ENCODE measurements at regions not wholly inside any gene's neighbourhood (a gene's known extent, or its start where the extent isn't known, plus 50 kb on each side); places are given as distances from the start of the nearest gene placed in this dataset.

GRCh38 chr5:60395712-60396329 is 304.1 kb downstream of the DEPDC1B start:
- Histone ChIP-seq H3K27me3 (ENCODE audit: control insufficient read depth in 2 of 2, insufficient read depth in 2 of 2, low read length in 2 of 2) (no peaks in the 10 kb centered on the region), H3K36me3 (ENCODE audit: control insufficient read depth in 2 of 2, insufficient read depth in 2 of 2, low read length in 2 of 2) (no peaks in the 10 kb centered on the region), H3K4me3 (ENCODE audit: low read length in 2 of 2) (no peak overlapping the region), H3K9ac (ENCODE audit: low read depth in 1 of 2, low read length in 2 of 2) (no peak overlapping the region), H3K27ac (ENCODE audit: low read depth in 2 of 2, low read length in 2 of 2) (no peak overlapping the region), H3K9me3 (ENCODE audit: control insufficient read depth in 2 of 2, low read length in 2 of 2) (no peaks in the 10 kb centered on the region), H3K4me1 (ENCODE audit: control insufficient read depth in 2 of 2, insufficient read depth in 2 of 2, low read length in 2 of 2) (no peaks in the 10 kb centered on the region)

GRCh38 chr5:60387051-60387440 is 312.9 kb downstream of the DEPDC1B start:
- no peak overlapping the region for H3K4me3 ChIP-seq (ENCODE audit: low read length in 2 of 2)
- no peaks in the 10 kb centered on the region for H3K9me3 ChIP-seq (ENCODE audit: control insufficient read depth in 2 of 2, low read length in 2 of 2)
- no peak overlapping the region for H3K9ac ChIP-seq (ENCODE audit: low read depth in 1 of 2, low read length in 2 of 2)
- no peak overlapping the region for H3K27ac ChIP-seq (ENCODE audit: low read depth in 2 of 2, low read length in 2 of 2)
- H3K27me3 ChIP-seq (ENCODE audit: control insufficient read depth in 2 of 2, insufficient read depth in 2 of 2, low read length in 2 of 2), result no peaks in the 10 kb centered on the region
- H3K36me3 ChIP-seq (ENCODE audit: control insufficient read depth in 2 of 2, insufficient read depth in 2 of 2, low read length in 2 of 2), result no peaks in the 10 kb centered on the region
- no peaks in the 10 kb centered on the region for H3K4me1 ChIP-seq (ENCODE audit: control insufficient read depth in 2 of 2, insufficient read depth in 2 of 2, low read length in 2 of 2)

- no peak overlapping the region for H3K4me3 ChIP-seq (ENCODE audit: low read length in 2 of 2)
- H3K27ac ChIP-seq (ENCODE audit: low read depth in 2 of 2, low read length in 2 of 2), result no peak overlapping the region
- no peak overlapping the region for H3K9ac ChIP-seq (ENCODE audit: low read depth in 1 of 2, low read length in 2 of 2)
- no peaks in the 10 kb centered on the region for H3K4me1 ChIP-seq (ENCODE audit: control insufficient read depth in 2 of 2, insufficient read depth in 2 of 2, low read length in 2 of 2)
- H3K36me3 ChIP-seq (ENCODE audit: control insufficient read depth in 2 of 2, insufficient read depth in 2 of 2, low read length in 2 of 2), result no peaks in the 10 kb centered on the region
- no peaks in the 10 kb centered on the region for H3K9me3 ChIP-seq (ENCODE audit: control insufficient read depth in 2 of 2, low read length in 2 of 2)
- H3K27me3 ChIP-seq (ENCODE audit: control insufficient read depth in 2 of 2, insufficient read depth in 2 of 2, low read length in 2 of 2), result no peaks in the 10 kb centered on the region
These were observed 313.4 kb downstream of the DEPDC1B start for GRCh38 chr5:60386436-60387050.

- Histone ChIP-seq H3K4me1 (ENCODE audit: control insufficient read depth in 2 of 2, insufficient read depth in 2 of 2, low read length in 2 of 2) (no peaks in the 10 kb centered on the region), H3K27ac (ENCODE audit: low read depth in 2 of 2, low read length in 2 of 2) (no peak overlapping the region), H3K4me3 (ENCODE audit: low read length in 2 of 2) (no peak overlapping the region), H3K27me3 (ENCODE audit: control insufficient read depth in 2 of 2, insufficient read depth in 2 of 2, low read length in 2 of 2) (no peaks in the 10 kb centered on the region), H3K9me3 (ENCODE audit: control insufficient read depth in 2 of 2, low read length in 2 of 2) (no peaks in the 10 kb centered on the region), H3K9ac (ENCODE audit: low read depth in 1 of 2, low read length in 2 of 2) (no peak overlapping the region), H3K36me3 (ENCODE audit: control insufficient read depth in 2 of 2, insufficient read depth in 2 of 2, low read length in 2 of 2) (no peaks in the 10 kb centered on the region)
These were observed 317.2 kb downstream of the DEPDC1B start for GRCh38 chr5:60382716-60383115.

GRCh38 chr5:60379907-60380306 is 320.1 kb downstream of the DEPDC1B start:
- H3K9me3 ChIP-seq (ENCODE audit: control insufficient read depth in 2 of 2, low read length in 2 of 2), result no peaks in the 10 kb centered on the region
- no peak overlapping the region for H3K4me3 ChIP-seq (ENCODE audit: low read length in 2 of 2)
- no peaks in the 10 kb centered on the region for H3K27me3 ChIP-seq (ENCODE audit: control insufficient read depth in 2 of 2, insufficient read depth in 2 of 2, low read length in 2 of 2)
- H3K36me3 ChIP-seq (ENCODE audit: control insufficient read depth in 2 of 2, insufficient read depth in 2 of 2, low read length in 2 of 2), result no peaks in the 10 kb centered on the region
- no peak overlapping the region for H3K27ac ChIP-seq (ENCODE audit: low read depth in 2 of 2, low read length in 2 of 2)
- no peaks in the 10 kb centered on the region for H3K4me1 ChIP-seq (ENCODE audit: control insufficient read depth in 2 of 2, insufficient read depth in 2 of 2, low read length in 2 of 2)
- no peak overlapping the region for H3K9ac ChIP-seq (ENCODE audit: low read depth in 1 of 2, low read length in 2 of 2)

GRCh38 chr5:60377826-60378225 is 322.1 kb downstream of the DEPDC1B start:
- Histone ChIP-seq H3K27ac (ENCODE audit: low read depth in 2 of 2, low read length in 2 of 2) (no peak overlapping the region), H3K27me3 (ENCODE audit: control insufficient read depth in 2 of 2, insufficient read depth in 2 of 2, low read length in 2 of 2) (no peaks in the 10 kb centered on the region), H3K9ac (ENCODE audit: low read depth in 1 of 2, low read length in 2 of 2) (no peak overlapping the region), H3K36me3 (ENCODE audit: control insufficient read depth in 2 of 2, insufficient read depth in 2 of 2, low read length in 2 of 2) (no peaks in the 10 kb centered on the region), H3K4me1 (ENCODE audit: control insufficient read depth in 2 of 2, insufficient read depth in 2 of 2, low read length in 2 of 2) (no peaks in the 10 kb centered on the region), H3K4me3 (ENCODE audit: low read length in 2 of 2) (no peak overlapping the region), H3K9me3 (ENCODE audit: control insufficient read depth in 2 of 2, low read length in 2 of 2) (no peaks in the 10 kb centered on the region)

- Histone ChIP-seq H3K27ac (ENCODE audit: low read depth in 2 of 2, low read length in 2 of 2) (no peak overlapping the region), H3K4me1 (ENCODE audit: control insufficient read depth in 2 of 2, insufficient read depth in 2 of 2, low read length in 2 of 2) (no peaks in the 10 kb centered on the region), H3K36me3 (ENCODE audit: control insufficient read depth in 2 of 2, insufficient read depth in 2 of 2, low read length in 2 of 2) (no peaks in the 10 kb centered on the region), H3K9me3 (ENCODE audit: control insufficient read depth in 2 of 2, low read length in 2 of 2) (no peaks in the 10 kb centered on the region), H3K9ac (ENCODE audit: low read depth in 1 of 2, low read length in 2 of 2) (no peak overlapping the region), H3K4me3 (ENCODE audit: low read length in 2 of 2) (no peak overlapping the region), H3K27me3 (ENCODE audit: control insufficient read depth in 2 of 2, insufficient read depth in 2 of 2, low read length in 2 of 2) (no peaks in the 10 kb centered on the region)
These were observed 323.1 kb downstream of the DEPDC1B start for GRCh38 chr5:60376860-60377259.

GRCh38 chr5:60374409-60374808 is 325.6 kb downstream of the DEPDC1B start:
- no peak overlapping the region for H3K9ac ChIP-seq (ENCODE audit: low read depth in 1 of 2, low read length in 2 of 2)
- H3K27ac ChIP-seq (ENCODE audit: low read depth in 2 of 2, low read length in 2 of 2), result no peak overlapping the region
- no peaks in the 10 kb centered on the region for H3K4me1 ChIP-seq (ENCODE audit: control insufficient read depth in 2 of 2, insufficient read depth in 2 of 2, low read length in 2 of 2)
- H3K4me3 ChIP-seq (ENCODE audit: low read length in 2 of 2), result no peak overlapping the region
- H3K9me3 ChIP-seq (ENCODE audit: control insufficient read depth in 2 of 2, low read length in 2 of 2), result no peaks in the 10 kb centered on the region
- H3K36me3 ChIP-seq (ENCODE audit: control insufficient read depth in 2 of 2, insufficient read depth in 2 of 2, low read length in 2 of 2), result no peaks in the 10 kb centered on the region
- H3K27me3 ChIP-seq (ENCODE audit: control insufficient read depth in 2 of 2, insufficient read depth in 2 of 2, low read length in 2 of 2), result no peaks in the 10 kb centered on the region

- Histone ChIP-seq H3K27ac (ENCODE audit: low read depth in 2 of 2, low read length in 2 of 2) (no peak overlapping the region), H3K9me3 (ENCODE audit: control insufficient read depth in 2 of 2, low read length in 2 of 2) (no peaks in the 10 kb centered on the region), H3K36me3 (ENCODE audit: control insufficient read depth in 2 of 2, insufficient read depth in 2 of 2, low read length in 2 of 2) (no peaks in the 10 kb centered on the region), H3K9ac (ENCODE audit: low read depth in 1 of 2, low read length in 2 of 2) (no peak overlapping the region), H3K4me3 (ENCODE audit: low read length in 2 of 2) (no peak overlapping the region), H3K27me3 (ENCODE audit: control insufficient read depth in 2 of 2, insufficient read depth in 2 of 2, low read length in 2 of 2) (no peaks in the 10 kb centered on the region), H3K4me1 (ENCODE audit: control insufficient read depth in 2 of 2, insufficient read depth in 2 of 2, low read length in 2 of 2) (no peaks in the 10 kb centered on the region)
These were observed 327.2 kb downstream of the DEPDC1B start for GRCh38 chr5:60372786-60373185.

- Histone ChIP-seq H3K27ac (ENCODE audit: low read depth in 2 of 2, low read length in 2 of 2) (no peak overlapping the region), H3K36me3 (ENCODE audit: control insufficient read depth in 2 of 2, insufficient read depth in 2 of 2, low read length in 2 of 2) (no peaks in the 10 kb centered on the region), H3K9ac (ENCODE audit: low read depth in 1 of 2, low read length in 2 of 2) (no peak overlapping the region), H3K4me1 (ENCODE audit: control insufficient read depth in 2 of 2, insufficient read depth in 2 of 2, low read length in 2 of 2) (no peaks in the 10 kb centered on the region), H3K27me3 (ENCODE audit: control insufficient read depth in 2 of 2, insufficient read depth in 2 of 2, low read length in 2 of 2) (no peaks in the 10 kb centered on the region), H3K9me3 (ENCODE audit: control insufficient read depth in 2 of 2, low read length in 2 of 2) (no peaks in the 10 kb centered on the region), H3K4me3 (ENCODE audit: low read length in 2 of 2) (no peak overlapping the region)
These were observed 328.9 kb downstream of the DEPDC1B start for GRCh38 chr5:60371065-60371464.
